Gastrocnemius medialis (tissue), 4 donors: ENCODE measurements at regions not wholly inside any gene's neighbourhood (a gene's known extent, or its start where the extent isn't known, plus 50 kb on each side); places are given as distances from the start of the nearest gene placed in this dataset.

Experiments used
- CTCF ChIP-seq, 5 experiments: fragments of 450-650 bp in 3 of 5; fragments of 200-600 bp in 2 of 5; sonication (generic) in 2 of 5; IDR thresholded peaks in 4 of 5; conservative IDR thresholded peaks in 1 of 5; 1 replicate in 4 of 5; 2 replicates in 1 of 5; pipeline ENCODE4 v1.5.1; 2016 to 2019; ENCODE audit warnings: antibody characterized with exemption in 5 of 5, mild to moderate bottlenecking in 3 of 5, moderate library complexity in 3 of 5
- POLR2A ChIP-seq, 2 donors: fragments of 450-650 bp; IDR thresholded peaks; one replicate each; pipeline ENCODE4 v1.6.1; 2017; ENCODE audit warnings: antibody characterized with exemption in 2 of 2, mild to moderate bottlenecking in 2 of 2, moderate library complexity in 2 of 2

GRCh38 chr17:72307836-72308235 lies 187.0 kb downstream of the SOX9 start:
- TF ChIP-seq CTCF (IDR thresholded peaks at IDR 0.05 in 4 of 5, conservative IDR thresholded peaks at IDR 0.05 in 1 of 5) (no peak), POLR2A (IDR thresholded peaks at IDR 0.05) (no peak)
